ENCODE measurements at regions not wholly inside any gene's neighbourhood (a gene's known extent, or its start where the extent isn't known, plus 50 kb on each side); places are given as distances from the start of the nearest gene placed in this dataset.

DNA sequence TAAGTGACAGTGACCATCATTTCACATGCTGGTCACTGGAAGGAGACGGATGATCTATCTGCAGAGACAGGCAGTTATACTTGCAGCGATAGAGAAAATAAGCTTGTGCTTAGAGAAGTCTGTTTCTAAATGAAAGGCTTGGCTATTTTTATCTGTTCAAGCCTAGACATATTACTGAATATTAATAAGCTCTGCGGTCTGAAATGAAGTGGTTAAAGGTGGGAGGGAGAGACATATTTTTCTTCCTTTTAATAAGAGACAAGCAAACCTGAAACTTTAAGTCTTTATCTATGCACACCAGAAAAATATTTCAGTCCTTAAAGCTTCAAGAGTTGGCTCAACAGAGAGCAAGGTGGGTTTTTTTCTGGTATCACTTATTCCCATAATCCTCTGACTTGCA, 99.0 kb downstream of the CD200R1L start:
- H3K9me3 ChIP-seq (replicated peaks): no peaks in the 10 kb centered on the region
- no peak overlapping the region for H3K4me3 ChIP-seq
- H3K36me3 ChIP-seq: no peaks in the 10 kb centered on the region
- no peaks in the 10 kb centered on the region for H3K27me3 ChIP-seq (ENCODE audit: low read depth)
- TF ChIP-seq, protein P1, sequence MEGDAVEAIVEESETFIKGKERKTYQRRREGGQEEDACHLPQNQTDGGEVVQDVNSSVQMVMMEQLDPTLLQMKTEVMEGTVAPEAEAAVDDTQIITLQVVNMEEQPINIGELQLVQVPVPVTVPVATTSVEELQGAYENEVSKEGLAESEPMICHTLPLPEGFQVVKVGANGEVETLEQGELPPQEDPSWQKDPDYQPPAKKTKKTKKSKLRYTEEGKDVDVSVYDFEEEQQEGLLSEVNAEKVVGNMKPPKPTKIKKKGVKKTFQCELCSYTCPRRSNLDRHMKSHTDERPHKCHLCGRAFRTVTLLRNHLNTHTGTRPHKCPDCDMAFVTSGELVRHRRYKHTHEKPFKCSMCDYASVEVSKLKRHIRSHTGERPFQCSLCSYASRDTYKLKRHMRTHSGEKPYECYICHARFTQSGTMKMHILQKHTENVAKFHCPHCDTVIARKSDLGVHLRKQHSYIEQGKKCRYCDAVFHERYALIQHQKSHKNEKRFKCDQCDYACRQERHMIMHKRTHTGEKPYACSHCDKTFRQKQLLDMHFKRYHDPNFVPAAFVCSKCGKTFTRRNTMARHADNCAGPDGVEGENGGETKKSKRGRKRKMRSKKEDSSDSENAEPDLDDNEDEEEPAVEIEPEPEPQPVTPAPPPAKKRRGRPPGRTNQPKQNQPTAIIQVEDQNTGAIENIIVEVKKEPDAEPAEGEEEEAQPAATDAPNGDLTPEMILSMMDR (IDR thresholded peaks at IDR 0.05; ENCODE audit: borderline replicate concordance): no peak
- intact Hi-C loops (cut with micrococcal nuclease): no loop called here
- no peak for DNase-seq
- no peak overlapping the region for H3K27ac ChIP-seq (replicated peaks)
- peaks cover 14% of the 10 kb centered on the region for H3K4me1 ChIP-seq

DNA sequence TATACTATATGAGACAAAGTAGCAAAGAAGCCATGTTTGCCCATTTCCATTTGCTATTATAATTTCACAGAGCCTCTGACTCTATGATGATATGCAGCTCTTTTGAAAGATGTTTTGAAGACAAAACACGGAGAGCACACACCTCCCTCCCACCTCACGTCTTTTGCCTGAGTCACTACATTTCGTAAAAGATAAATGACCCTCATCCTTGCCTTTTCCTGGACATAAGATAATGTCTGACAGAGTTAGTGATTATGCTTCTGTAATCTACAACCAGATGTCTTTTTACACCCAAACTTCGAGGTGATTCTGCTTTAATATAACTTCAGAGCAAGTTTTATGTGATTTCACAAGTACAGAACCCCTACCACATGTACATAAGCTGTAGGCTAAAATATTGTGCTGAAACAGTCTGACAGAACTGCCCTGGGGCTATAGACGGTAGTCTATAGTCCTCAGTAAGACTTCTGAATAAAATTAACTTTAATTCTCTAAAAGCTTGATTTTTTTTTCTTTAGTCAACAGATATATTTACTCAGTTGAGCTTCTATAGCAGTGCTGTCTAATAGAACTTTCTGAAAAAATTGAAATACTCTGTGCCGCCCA, 99.9 kb downstream of the CD200R1L start:
- Histone ChIP-seq H3K27ac (replicated peaks) (no peak overlapping the region), H3K4me3 (no peak overlapping the region), H3K9me3 (replicated peaks) (no peaks in the 10 kb centered on the region), H3K27me3 (ENCODE audit: low read depth) (no peaks in the 10 kb centered on the region), H3K36me3 (no peaks in the 10 kb centered on the region), H3K4me1 (peaks cover 14% of the 10 kb centered on the region)
- DNase-seq: no peak
- intact Hi-C loops (cut with micrococcal nuclease): no loop called here
- TF ChIP-seq, protein P1 (IDR thresholded peaks at IDR 0.05; ENCODE audit: borderline replicate concordance): no peak

DNA sequence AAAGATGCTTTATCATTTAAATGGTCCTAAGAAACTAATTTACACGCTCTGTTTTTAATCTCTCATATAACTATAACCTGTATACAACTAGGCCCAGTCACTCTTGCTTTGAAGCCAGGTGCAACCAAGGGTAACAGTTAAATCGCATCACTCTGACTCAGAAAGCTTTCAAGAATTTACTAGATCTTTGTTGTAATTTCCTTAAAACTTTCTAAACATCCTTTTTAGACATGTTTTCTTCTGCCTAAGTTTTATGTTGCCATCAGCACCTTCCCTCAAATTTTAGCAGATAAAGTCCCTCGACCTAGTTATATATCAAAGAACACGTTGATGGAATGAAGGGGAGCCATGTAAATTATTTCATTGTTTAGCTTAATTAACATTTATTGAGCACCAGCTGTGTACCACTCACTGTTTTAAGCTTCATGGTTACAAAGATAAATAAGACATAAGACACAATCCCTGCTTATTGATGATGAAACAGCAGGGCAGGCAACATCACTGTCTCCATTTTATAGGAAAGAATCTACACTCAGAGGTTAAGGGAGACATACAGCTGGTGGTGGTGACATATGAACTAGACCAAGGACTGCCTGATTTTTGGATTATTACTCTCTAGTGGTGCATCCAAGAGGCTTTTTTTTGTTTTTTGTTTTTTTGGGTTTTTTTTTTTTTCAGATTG, 101.0 kb downstream of the CD200R1L start:
- no peaks in the 10 kb centered on the region for H3K9me3 ChIP-seq (replicated peaks)
- intact Hi-C loops (cut with micrococcal nuclease): no loop called here
- H3K27me3 ChIP-seq (ENCODE audit: low read depth): no peaks in the 10 kb centered on the region
- H3K4me1 ChIP-seq: peaks cover 14% of the 10 kb centered on the region
- DNase-seq: no peak
- no peak overlapping the region for H3K4me3 ChIP-seq
- no peaks in the 10 kb centered on the region for H3K36me3 ChIP-seq
- H3K27ac ChIP-seq (replicated peaks): no peak overlapping the region
- TF ChIP-seq, protein P1 (IDR thresholded peaks at IDR 0.05; ENCODE audit: borderline replicate concordance): no peak

DNA sequence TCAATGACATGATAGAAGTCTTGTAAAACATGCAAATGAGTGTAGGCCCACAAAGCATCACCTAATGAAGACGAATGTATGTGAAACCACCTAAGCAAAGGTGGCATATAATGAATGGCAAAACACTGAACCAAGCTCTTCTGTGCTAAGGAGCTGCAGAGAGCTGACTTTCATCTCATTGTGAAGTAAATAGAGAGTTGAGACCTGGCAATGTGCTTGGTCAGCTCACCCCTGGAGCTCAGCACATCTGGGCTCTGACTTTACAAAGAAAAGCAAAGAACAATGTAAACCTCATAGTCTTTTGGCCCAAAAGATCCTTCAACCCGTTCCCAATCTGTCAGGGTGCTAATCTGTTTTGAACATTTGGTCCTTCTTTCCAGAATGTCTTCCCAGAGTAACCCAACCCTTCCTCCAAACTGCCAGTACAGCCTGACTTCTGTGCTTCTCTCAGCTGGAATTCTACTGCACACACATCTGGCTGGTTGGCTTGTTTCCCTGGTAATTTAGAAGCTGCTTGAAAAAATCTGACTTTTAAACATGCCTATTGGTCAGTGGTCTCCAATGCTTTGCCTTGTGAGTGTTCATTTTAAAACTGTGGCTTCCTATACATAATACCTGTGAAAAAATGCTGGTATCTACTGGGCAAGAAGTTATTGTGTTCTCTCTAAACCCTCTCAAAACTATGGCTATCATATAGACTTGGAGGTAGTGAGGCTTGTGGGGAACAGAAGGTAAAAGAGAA, 101.7 kb downstream of the CD200R1L start:
- H3K27ac ChIP-seq (replicated peaks): peak overlapping the region; percentile 71
- no peaks in the 10 kb centered on the region for H3K27me3 ChIP-seq (ENCODE audit: low read depth)
- no peak overlapping the region for H3K4me3 ChIP-seq
- peaks cover 14% of the 10 kb centered on the region for H3K4me1 ChIP-seq
- intact Hi-C loops (cut with micrococcal nuclease): no loop called here
- H3K9me3 ChIP-seq (replicated peaks): no peaks in the 10 kb centered on the region
- TF ChIP-seq, protein P1 (IDR thresholded peaks at IDR 0.05; ENCODE audit: borderline replicate concordance): no peak
- H3K36me3 ChIP-seq: no peaks in the 10 kb centered on the region
- no peak for DNase-seq

DNA sequence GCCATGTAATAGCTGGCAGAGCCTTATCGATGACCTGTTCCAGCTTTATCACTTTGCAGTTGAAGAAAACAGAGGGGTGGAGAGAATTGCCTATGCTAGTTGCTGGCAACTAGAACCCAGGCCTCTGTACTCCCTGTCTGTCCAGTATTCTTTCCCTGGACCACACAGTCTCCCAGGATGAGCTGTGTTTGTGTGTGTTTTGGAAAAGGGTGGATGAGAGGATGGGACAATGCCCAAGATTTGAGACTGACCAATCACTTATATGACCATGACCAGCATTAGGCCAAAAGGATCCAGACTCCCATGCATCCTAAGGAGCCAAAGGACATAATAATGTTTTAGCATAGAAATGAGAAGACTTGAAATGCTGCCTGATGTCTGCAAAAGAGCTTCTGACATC, 102.6 kb downstream of the CD200R1L start:
- peaks cover 14% of the 10 kb centered on the region for H3K4me1 ChIP-seq
- intact Hi-C loops (cut with micrococcal nuclease): no loop called here
- no peak overlapping the region for H3K4me3 ChIP-seq
- TF ChIP-seq, protein P1 (IDR thresholded peaks at IDR 0.05; ENCODE audit: borderline replicate concordance): no peak
- peak overlapping the region; percentile 71 for H3K27ac ChIP-seq (replicated peaks)
- DNase-seq: no peak
- H3K27me3 ChIP-seq (ENCODE audit: low read depth): no peaks in the 10 kb centered on the region
- no peaks in the 10 kb centered on the region for H3K9me3 ChIP-seq (replicated peaks)
- no peaks in the 10 kb centered on the region for H3K36me3 ChIP-seq
